Dendritic cell treated with granulocyte-macrophage colony-stimulating factor and Interleukin-4, amounts not matched to agents 40 ng/mL and 50 ng/mL, for 4 days (primary cell): ENCODE measurements at regions not wholly inside any gene's neighbourhood (a gene's known extent, or its start where the extent isn't known, plus 50 kb on each side); places are given as distances from the start of the nearest gene placed in this dataset.
"Not testable (repeated sequence)": the region's sequence is repeated elsewhere in the genome, so short reads cannot be mapped to it uniquely, and the experiment has no call there.

Source experiments
- H3K27ac Mint-ChIP-seq: one replicate; pipeline ENCODE4 v1.8.0; 2022; ENCODE audit warnings: mild to moderate bottlenecking, mixed read lengths
- H3K27me3 Mint-ChIP-seq: one replicate; pipeline ENCODE4 v1.8.0; 2022; ENCODE audit warnings: mild to moderate bottlenecking, mixed read lengths
- H3K36me3 Mint-ChIP-seq: one replicate; pipeline ENCODE4 v1.8.0; 2022; ENCODE audit warnings: low read depth, mixed read lengths
- H3K4me1 Mint-ChIP-seq: one replicate; pipeline ENCODE4 v1.8.0; 2022; ENCODE audit warnings: low read depth, mixed read lengths
- H3K4me3 Mint-ChIP-seq: one replicate; pipeline ENCODE4 v1.8.0; 2022; ENCODE audit warnings: mild to moderate bottlenecking, moderate library complexity, mixed read lengths
- H3K9me3 Mint-ChIP-seq: one replicate; pipeline ENCODE4 v1.8.0; 2022; ENCODE audit warnings: mixed read lengths
- intact Hi-C: fragments of 100-400 bp; cut with micrococcal nuclease; formaldehyde crosslinking; loops from one replicate; pipeline ENCODE4 v1.15.0; 2022

GRCh38 chr12:93087840-93088610, 158.9 kb upstream of the EEA1 start:
- Mint-ChIP-seq H3K27ac (no peak overlapping the region), H3K36me3 (no peaks in the 10 kb centered on the region), H3K4me3 (no peak overlapping the region), H3K4me1 (no peaks in the 10 kb centered on the region), H3K27me3 (no peaks in the 10 kb centered on the region), H3K9me3 (peaks cover 9% of the 10 kb centered on the region)
- intact Hi-C loops = no loop called here

GRCh38 chr12:93089805-93090569, 160.9 kb upstream of the EEA1 start:
- Mint-ChIP-seq H3K9me3 (peaks cover 9% of the 10 kb centered on the region), H3K4me3 (no peak overlapping the region), H3K27ac (no peak overlapping the region), H3K36me3 (no peaks in the 10 kb centered on the region), H3K4me1 (no peaks in the 10 kb centered on the region), H3K27me3 (no peaks in the 10 kb centered on the region)
- intact Hi-C loops = no loop called here

GRCh38 chr12:93090731-93091172, 161.7 kb upstream of the EEA1 start:
- no peaks in the 10 kb centered on the region for H3K4me1 Mint-ChIP-seq
- H3K27me3 Mint-ChIP-seq = no peaks in the 10 kb centered on the region
- H3K27ac Mint-ChIP-seq = no peak overlapping the region
- intact Hi-C loops = no loop called here
- peaks cover 9% of the 10 kb centered on the region for H3K9me3 Mint-ChIP-seq
- H3K4me3 Mint-ChIP-seq = no peak overlapping the region
- H3K36me3 Mint-ChIP-seq = no peaks in the 10 kb centered on the region

- intact Hi-C loops = no loop called here
- Mint-ChIP-seq H3K4me3 (no peak overlapping the region), H3K27me3 (no peaks in the 10 kb centered on the region)
Measured at GRCh38 chr12:93091886-93092648, 163.0 kb upstream of the EEA1 start.

GRCh38 chr12:93092649-93092945, 163.5 kb upstream of the EEA1 start:
- H3K9me3 Mint-ChIP-seq = no peaks in the 10 kb centered on the region
- H3K27ac Mint-ChIP-seq = no peak overlapping the region
- intact Hi-C loops = no loop called here
- no peak overlapping the region for H3K4me3 Mint-ChIP-seq
- H3K4me1 Mint-ChIP-seq = no peaks in the 10 kb centered on the region
- no peaks in the 10 kb centered on the region for H3K27me3 Mint-ChIP-seq
- H3K36me3 Mint-ChIP-seq = no peaks in the 10 kb centered on the region

More at GRCh38 chr12:93091886-93092648, 163.0 kb upstream of the EEA1 start:
- Mint-ChIP-seq H3K36me3 (no peaks in the 10 kb centered on the region), H3K9me3 (no peaks in the 10 kb centered on the region), H3K27ac (no peak overlapping the region), H3K4me1 (no peaks in the 10 kb centered on the region)

GRCh38 chr12:93093243-93093642, 164.1 kb upstream of the EEA1 start:
- H3K4me3 Mint-ChIP-seq = no peak overlapping the region
- peaks cover 3% of the 10 kb centered on the region for H3K4me1 Mint-ChIP-seq
- H3K9me3 Mint-ChIP-seq = no peaks in the 10 kb centered on the region
- H3K27me3 Mint-ChIP-seq = no peaks in the 10 kb centered on the region
- intact Hi-C loops = no loop called here
- no peak overlapping the region for H3K27ac Mint-ChIP-seq
- no peaks in the 10 kb centered on the region for H3K36me3 Mint-ChIP-seq

- intact Hi-C loops, H3K4me3 Mint-ChIP-seq, H3K27me3 Mint-ChIP-seq, H3K27ac Mint-ChIP-seq, H3K4me1 Mint-ChIP-seq, H3K36me3 Mint-ChIP-seq, H3K9me3 Mint-ChIP-seq: not testable (repeated sequence)
Measured at GRCh38 chr12:93094222-93094621, 165.1 kb upstream of the EEA1 start.

- intact Hi-C loops = loop anchor here (5.0 kb wide), 2 partner anchors 108 to 282 kb away; partner anchors contain the start of gene NUDT4
- H3K27me3 Mint-ChIP-seq = no peaks in the 10 kb centered on the region
- H3K9me3 Mint-ChIP-seq = no peaks in the 10 kb centered on the region
- peaks cover 7% of the 10 kb centered on the region for H3K4me1 Mint-ChIP-seq
- H3K36me3 Mint-ChIP-seq = no peaks in the 10 kb centered on the region
- H3K27ac Mint-ChIP-seq = no peak overlapping the region
- H3K4me3 Mint-ChIP-seq = no peak overlapping the region
Measured at GRCh38 chr12:93094988-93095737, 166.1 kb upstream of the EEA1 start.

- Mint-ChIP-seq H3K27me3 (no peaks in the 10 kb centered on the region), H3K36me3 (no peaks in the 10 kb centered on the region), H3K4me3 (no peak overlapping the region), H3K4me1 (peaks cover 7% of the 10 kb centered on the region), H3K9me3 (no peaks in the 10 kb centered on the region), H3K27ac (no peak overlapping the region)
- intact Hi-C loops = loop anchor here (5.0 kb wide), 2 partner anchors 110 to 280 kb away; partner anchors contain the start of gene NUDT4
Measured at GRCh38 chr12:93097417-93097816, 168.3 kb upstream of the EEA1 start.

GRCh38 chr12:93098077-93098476, 169.0 kb upstream of the EEA1 start:
- H3K4me3 Mint-ChIP-seq = no peak overlapping the region
- H3K27ac Mint-ChIP-seq = peak overlapping the region; percentile 57
- peaks cover 7% of the 10 kb centered on the region for H3K4me1 Mint-ChIP-seq
- H3K27me3 Mint-ChIP-seq = no peaks in the 10 kb centered on the region
- intact Hi-C loops = loop anchor here (2.0 to 5.0 kb wide), 3 partner anchors 111 to 299 kb away; partner anchors contain the start of gene NUDT4
- no peaks in the 10 kb centered on the region for H3K9me3 Mint-ChIP-seq
- no peaks in the 10 kb centered on the region for H3K36me3 Mint-ChIP-seq

GRCh38 chr12:93099792-93100191, 170.7 kb upstream of the EEA1 start:
- Mint-ChIP-seq H3K4me1 (peaks cover 7% of the 10 kb centered on the region), H3K4me3 (no peak overlapping the region), H3K27me3 (no peaks in the 10 kb centered on the region), H3K27ac (no peak overlapping the region), H3K36me3 (no peaks in the 10 kb centered on the region), H3K9me3 (no peaks in the 10 kb centered on the region)
- intact Hi-C loops = loop anchor here (2.0 to 5.0 kb wide), 3 partner anchors 112 to 297 kb away; partner anchors contain the start of gene NUDT4

GRCh38 chr12:93100610-93101009, 171.5 kb upstream of the EEA1 start:
- H3K4me1 Mint-ChIP-seq = peaks cover 7% of the 10 kb centered on the region
- H3K9me3 Mint-ChIP-seq = no peaks in the 10 kb centered on the region

GRCh38 chr12:93101367-93101766, 172.3 kb upstream of the EEA1 start:
- H3K27me3 Mint-ChIP-seq = no peaks in the 10 kb centered on the region
- H3K9me3 Mint-ChIP-seq = no peaks in the 10 kb centered on the region
- no peak overlapping the region for H3K27ac Mint-ChIP-seq
- intact Hi-C loops = no loop called here
- H3K4me3 Mint-ChIP-seq = no peak overlapping the region
- peaks cover 7% of the 10 kb centered on the region for H3K4me1 Mint-ChIP-seq
- no peaks in the 10 kb centered on the region for H3K36me3 Mint-ChIP-seq

More at GRCh38 chr12:93100610-93101009, 171.5 kb upstream of the EEA1 start:
- H3K4me3 Mint-ChIP-seq = no peak overlapping the region
- intact Hi-C loops = no loop called here
- H3K36me3 Mint-ChIP-seq = no peaks in the 10 kb centered on the region
- H3K27me3 Mint-ChIP-seq = no peaks in the 10 kb centered on the region
- H3K27ac Mint-ChIP-seq = no peak overlapping the region
